Karpas-422 (cell line): ENCODE measurements at regions not wholly inside any gene's neighbourhood (a gene's known extent, or its start where the extent isn't known, plus 50 kb on each side); places are given as distances from the start of the nearest gene placed in this dataset.

ENCODE experiments used
- DNase-seq: peaks from one replicate; pipeline ENCODE4 v3.0.0-alpha.2; 2015
- H2AFZ ChIP-seq: fragments of 200-600 bp; sonication (generic); 2 replicates; pipeline ENCODE4 v1.6.1; 2014; ENCODE audit warnings: antibody characterized with exemption, low read length, mixed read lengths
- H3K27ac ChIP-seq: fragments of 200-600 bp; sonication (generic); 2 replicates; pipeline ENCODE4 v1.5.1; 2014; ENCODE audit warnings: mild to moderate bottlenecking, low read length, moderate library complexity
- H3K27me3 ChIP-seq: fragments of 200-600 bp; sonication (generic); 2 replicates; pipeline ENCODE4 v1.6.1; 2014; ENCODE audit warnings: low read length, mixed read lengths
- H3K36me3 ChIP-seq: fragments of 200-600 bp; sonication (generic); 2 replicates; pipeline ENCODE4 v1.6.1; 2014; ENCODE audit warnings: low read length, mixed read lengths; ENCODE audit not compliant: insufficient read depth
- H3K4me1 ChIP-seq: fragments of 200-600 bp; sonication (generic); 2 replicates; pipeline ENCODE4 v1.6.1; 2014; ENCODE audit warnings: mild to moderate bottlenecking, low read length, mixed read lengths
- H3K4me2 ChIP-seq: fragments of 200-600 bp; sonication (generic); 2 replicates; pipeline ENCODE4 v1.6.1; 2014; ENCODE audit warnings: low read length, low read depth, mild to moderate bottlenecking; ENCODE audit not compliant: poor library complexity, severe bottlenecking
- H3K4me3 ChIP-seq: fragments of 200-600 bp; sonication (generic); 2 replicates; pipeline ENCODE4 v1.5.1; 2014; ENCODE audit warnings: mild to moderate bottlenecking, antibody characterized with exemption, low read length, mixed read lengths
- H3K79me2 ChIP-seq: fragments of 200-600 bp; sonication (generic); 2 replicates; pipeline ENCODE4 v1.6.1; 2014; ENCODE audit warnings: mild to moderate bottlenecking, low read length, mixed read lengths
- H3K9ac ChIP-seq: fragments of 200-600 bp; sonication (generic); 2 replicates; pipeline ENCODE4 v1.6.0; 2014; ENCODE audit warnings: low read length
- H3K9me2 ChIP-seq: fragments of 200-600 bp; sonication (generic), shearing (Covaris generic); replicated peaks from 2 replicates; pipeline ENCODE4 v1.6.0; 2014; ENCODE audit warnings: mild to moderate bottlenecking, low read length, moderate library complexity; ENCODE audit not compliant: insufficient read depth
- H3K9me3 ChIP-seq: fragments of 300-700, 200-600 bp; sonication (generic); 2 replicates; pipeline ENCODE4 v1.6.1; 2014; ENCODE audit warnings: low read length, mixed read lengths
- H4K20me1 ChIP-seq: fragments of 200-600 bp; sonication (generic); 2 replicates; pipeline ENCODE4 v1.6.1; 2014; ENCODE audit warnings: mild to moderate bottlenecking, antibody characterized with exemption, low read length, low read depth; ENCODE audit not compliant: insufficient read depth

GRCh38 chr2:147098940-147099339 is 745.9 kb upstream of the ACVR2A start:
- no peaks in the 10 kb centered on the region for H3K27me3 ChIP-seq
- no peaks in the 10 kb centered on the region for H3K79me2 ChIP-seq
- no peaks in the 10 kb centered on the region for H4K20me1 ChIP-seq
- no peaks in the 10 kb centered on the region for H3K9me2 ChIP-seq
- no peak overlapping the region for H3K9ac ChIP-seq
- no peak overlapping the region for H3K27ac ChIP-seq
- no peaks in the 10 kb centered on the region for H3K4me1 ChIP-seq
- H3K4me3 ChIP-seq, result no peak overlapping the region
- H3K9me3 ChIP-seq, result no peaks in the 10 kb centered on the region
- H3K4me2 ChIP-seq, result no peak overlapping the region
- DNase-seq, result no peak
- no peaks in the 10 kb centered on the region for H3K36me3 ChIP-seq
- no peak overlapping the region for H2AFZ ChIP-seq

- no peak overlapping the region for H3K4me3 ChIP-seq
- H3K27ac ChIP-seq, result no peak overlapping the region
- no peaks in the 10 kb centered on the region for H3K4me1 ChIP-seq
- no peaks in the 10 kb centered on the region for H3K27me3 ChIP-seq
- no peaks in the 10 kb centered on the region for H3K79me2 ChIP-seq
- no peaks in the 10 kb centered on the region for H3K36me3 ChIP-seq
- no peak for DNase-seq
- H3K9me2 ChIP-seq, result no peaks in the 10 kb centered on the region
- no peak overlapping the region for H2AFZ ChIP-seq
- H4K20me1 ChIP-seq, result no peaks in the 10 kb centered on the region
- no peaks in the 10 kb centered on the region for H3K9me3 ChIP-seq
- no peak overlapping the region for H3K4me2 ChIP-seq
- no peak overlapping the region for H3K9ac ChIP-seq
Observed at GRCh38 chr2:147097747-147098146, 747.1 kb upstream of the ACVR2A start.

DNA sequence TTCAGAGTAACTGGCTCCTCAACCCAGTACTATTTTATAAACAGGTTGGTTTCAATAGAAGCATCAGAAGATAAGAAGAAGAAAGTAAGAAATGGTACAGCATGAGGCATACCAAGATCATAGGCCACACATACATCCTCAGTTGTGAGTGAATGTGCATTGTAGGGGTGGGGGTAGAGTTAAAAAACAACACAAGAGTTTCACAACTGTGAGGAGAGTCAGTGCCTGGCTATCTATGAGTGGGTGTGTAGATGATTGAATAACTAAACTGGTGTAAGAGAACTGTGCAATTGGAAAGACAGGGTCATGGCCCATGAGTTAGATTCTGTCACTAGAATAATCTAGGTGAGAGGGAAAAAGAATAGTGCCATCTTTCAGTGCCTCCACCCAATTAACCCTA is 748.2 kb upstream of the ACVR2A start:
- no peaks in the 10 kb centered on the region for H3K36me3 ChIP-seq
- H3K27ac ChIP-seq, result no peak overlapping the region
- H3K9me2 ChIP-seq, result no peaks in the 10 kb centered on the region
- H3K79me2 ChIP-seq, result no peaks in the 10 kb centered on the region
- H3K4me3 ChIP-seq, result no peak overlapping the region
- H3K27me3 ChIP-seq, result no peaks in the 10 kb centered on the region
- H3K4me2 ChIP-seq, result no peak overlapping the region
- no peak for DNase-seq
- no peaks in the 10 kb centered on the region for H3K9me3 ChIP-seq
- H4K20me1 ChIP-seq, result no peaks in the 10 kb centered on the region
- no peaks in the 10 kb centered on the region for H3K4me1 ChIP-seq
- no peak overlapping the region for H2AFZ ChIP-seq
- no peak overlapping the region for H3K9ac ChIP-seq

DNA sequence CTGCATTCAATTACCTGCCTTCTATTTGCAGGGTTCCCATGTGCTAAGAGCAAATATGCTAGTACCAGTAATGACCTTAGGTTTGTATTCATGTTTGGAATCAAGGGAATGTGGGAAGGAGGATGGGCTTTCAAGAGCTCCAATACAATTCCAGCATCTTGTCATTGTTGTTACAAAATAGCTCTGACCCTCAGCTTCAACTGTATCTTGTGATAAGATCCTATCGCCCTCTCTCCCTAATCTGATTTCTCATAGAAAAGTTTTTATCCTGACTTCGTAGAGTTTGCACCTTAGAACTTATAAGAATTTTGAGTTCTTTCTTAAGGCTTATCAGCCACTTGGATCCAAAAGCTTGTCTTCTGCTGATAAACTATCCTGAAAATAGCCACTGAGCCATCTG is 749.5 kb upstream of the ACVR2A start:
- no peaks in the 10 kb centered on the region for H3K4me1 ChIP-seq
- H3K27ac ChIP-seq, result no peak overlapping the region
- H3K9me3 ChIP-seq, result no peaks in the 10 kb centered on the region
- no peak overlapping the region for H3K4me2 ChIP-seq
- no peak overlapping the region for H2AFZ ChIP-seq
- H3K27me3 ChIP-seq, result no peaks in the 10 kb centered on the region
- DNase-seq, result no peak
- H4K20me1 ChIP-seq, result no peaks in the 10 kb centered on the region
- no peaks in the 10 kb centered on the region for H3K9me2 ChIP-seq
- H3K79me2 ChIP-seq, result no peaks in the 10 kb centered on the region
- H3K4me3 ChIP-seq, result no peak overlapping the region
- H3K9ac ChIP-seq, result no peak overlapping the region
- H3K36me3 ChIP-seq, result no peaks in the 10 kb centered on the region

DNA sequence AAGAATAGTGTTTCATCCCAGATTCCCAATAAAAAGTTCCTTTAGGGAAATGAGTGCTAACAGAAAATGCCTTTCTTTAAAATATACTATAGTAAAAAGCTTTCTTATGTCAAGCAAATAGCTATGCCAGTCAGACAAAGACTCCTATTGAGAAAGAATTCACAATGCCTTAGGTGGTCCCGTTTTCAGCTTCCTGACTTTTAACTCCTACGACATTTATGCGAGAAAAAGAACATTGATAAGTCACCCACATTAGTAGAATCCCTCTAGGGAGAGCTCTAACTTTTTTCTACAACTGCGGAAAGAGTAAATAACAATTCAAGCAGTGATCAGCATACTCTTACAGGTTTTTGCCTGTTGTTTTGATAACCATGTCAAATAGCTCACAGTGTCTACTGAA is 750.8 kb upstream of the ACVR2A start:
- no peak overlapping the region for H3K27ac ChIP-seq
- H3K9ac ChIP-seq, result no peak overlapping the region
- no peak overlapping the region for H3K4me3 ChIP-seq
- no peaks in the 10 kb centered on the region for H4K20me1 ChIP-seq
- no peaks in the 10 kb centered on the region for H3K9me3 ChIP-seq
- H3K4me2 ChIP-seq, result no peak overlapping the region
- H3K36me3 ChIP-seq, result no peaks in the 10 kb centered on the region
- no peaks in the 10 kb centered on the region for H3K79me2 ChIP-seq
- no peaks in the 10 kb centered on the region for H3K4me1 ChIP-seq
- no peak overlapping the region for H2AFZ ChIP-seq
- DNase-seq, result no peak
- no peaks in the 10 kb centered on the region for H3K27me3 ChIP-seq
- no peaks in the 10 kb centered on the region for H3K9me2 ChIP-seq

- no peak overlapping the region for H3K27ac ChIP-seq
- H3K27me3 ChIP-seq, result no peaks in the 10 kb centered on the region
- no peaks in the 10 kb centered on the region for H3K9me3 ChIP-seq
- H3K9ac ChIP-seq, result no peak overlapping the region
- H4K20me1 ChIP-seq, result no peaks in the 10 kb centered on the region
- H3K36me3 ChIP-seq, result no peaks in the 10 kb centered on the region
- no peak overlapping the region for H2AFZ ChIP-seq
- H3K79me2 ChIP-seq, result no peaks in the 10 kb centered on the region
- H3K4me1 ChIP-seq, result no peaks in the 10 kb centered on the region
- no peak overlapping the region for H3K4me2 ChIP-seq
- H3K4me3 ChIP-seq, result no peak overlapping the region
- DNase-seq, result no peak
- H3K9me2 ChIP-seq, result no peaks in the 10 kb centered on the region
Observed at GRCh38 chr2:147092266-147092665, 752.6 kb upstream of the ACVR2A start.

DNA sequence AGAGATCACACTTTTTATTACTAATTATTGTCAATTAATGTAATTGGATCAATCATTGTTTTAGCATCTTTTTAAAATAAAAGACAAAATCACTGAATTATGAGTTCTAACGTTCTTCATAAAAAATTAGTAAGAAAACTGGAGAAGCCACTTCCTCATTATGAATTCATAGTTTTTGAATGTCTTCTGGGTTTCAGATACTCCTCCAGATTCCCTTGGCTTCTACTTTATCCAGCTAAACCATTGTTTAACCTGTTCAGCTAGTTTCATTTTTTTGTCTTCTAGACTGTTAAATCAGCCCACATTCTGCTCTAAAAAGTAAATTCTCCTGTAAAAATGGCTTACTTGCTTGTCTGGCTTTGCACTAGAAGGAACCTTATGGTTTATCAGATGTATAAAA is 753.4 kb upstream of the ACVR2A start:
- Histone ChIP-seq H3K27ac (no peak overlapping the region), H3K4me1 (no peaks in the 10 kb centered on the region), H4K20me1 (no peaks in the 10 kb centered on the region), H3K4me3 (no peak overlapping the region), H2AFZ (no peak overlapping the region), H3K9ac (no peak overlapping the region), H3K27me3 (no peaks in the 10 kb centered on the region), H3K36me3 (no peaks in the 10 kb centered on the region), H3K79me2 (no peaks in the 10 kb centered on the region), H3K9me2 (no peaks in the 10 kb centered on the region), H3K4me2 (no peak overlapping the region), H3K9me3 (no peaks in the 10 kb centered on the region)
- DNase-seq, result no peak

DNA sequence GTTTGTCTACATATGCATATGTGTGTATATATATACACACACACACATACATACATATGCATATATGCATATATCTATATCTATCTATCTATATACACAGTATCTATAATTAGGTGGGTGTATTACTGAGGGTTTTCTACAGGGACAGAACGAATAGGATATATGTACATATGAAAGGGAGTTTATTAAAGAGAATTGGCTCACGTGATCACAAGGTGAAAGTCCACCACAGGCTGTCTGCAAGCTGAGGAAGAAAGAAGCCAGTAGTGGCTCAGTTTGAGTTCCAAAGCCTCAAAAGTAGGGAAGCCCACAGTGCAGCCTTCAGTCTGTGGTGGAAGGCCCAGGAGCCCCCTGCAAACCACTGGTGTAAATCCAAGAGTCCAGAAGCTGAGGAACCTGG is 756.0 kb upstream of the ACVR2A start:
- Histone ChIP-seq H3K4me1 (no peaks in the 10 kb centered on the region), H3K27me3 (no peaks in the 10 kb centered on the region), H3K79me2 (no peaks in the 10 kb centered on the region), H3K9ac (no peak overlapping the region), H3K4me3 (no peak overlapping the region), H2AFZ (no peak overlapping the region), H3K36me3 (no peaks in the 10 kb centered on the region), H4K20me1 (no peaks in the 10 kb centered on the region), H3K9me3 (no peaks in the 10 kb centered on the region), H3K27ac (no peak overlapping the region), H3K9me2 (no peaks in the 10 kb centered on the region), H3K4me2 (no peak overlapping the region)
- DNase-seq, result no peak

GRCh38 chr2:147086715-147087114 is 758.1 kb upstream of the ACVR2A start:
- H3K79me2 ChIP-seq, result no peaks in the 10 kb centered on the region
- no peaks in the 10 kb centered on the region for H3K9me2 ChIP-seq
- H4K20me1 ChIP-seq, result no peaks in the 10 kb centered on the region
- no peak overlapping the region for H3K4me2 ChIP-seq
- no peak overlapping the region for H3K4me3 ChIP-seq
- H3K27me3 ChIP-seq, result no peaks in the 10 kb centered on the region
- H3K9ac ChIP-seq, result no peak overlapping the region
- no peaks in the 10 kb centered on the region for H3K4me1 ChIP-seq
- no peaks in the 10 kb centered on the region for H3K9me3 ChIP-seq
- no peak overlapping the region for H2AFZ ChIP-seq
- DNase-seq, result no peak
- H3K36me3 ChIP-seq, result no peaks in the 10 kb centered on the region
- H3K27ac ChIP-seq, result no peak overlapping the region
